A673 (cell line): ENCODE measurements at regions not wholly inside any gene's neighbourhood (a gene's known extent, or its start where the extent isn't known, plus 50 kb on each side); places are given as distances from the start of the nearest gene placed in this dataset.

Experiments
- CTCF ChIP-seq: fragments of 300-800, 200-600 bp; sonication (generic); conservative IDR thresholded peaks from 2 replicates; pipeline ENCODE4 v1.5.1; 2017; ENCODE audit warnings: low read depth, mild to moderate bottlenecking, antibody characterized with exemption, low read length, moderate library complexity, mixed read lengths
- EZH2 ChIP-seq: fragments of 200-600 bp; sonication (generic); IDR thresholded peaks from 2 replicates; pipeline ENCODE4 v1.6.1; 2017; ENCODE audit warnings: borderline replicate concordance, low read depth, mild to moderate bottlenecking, mixed read lengths, antibody characterized with exemption, low read length; ENCODE audit not compliant: poor library complexity, severe bottlenecking

- TF ChIP-seq CTCF (no peak), EZH2 (no peak)
Measured at GRCh38 chr10:121248266-121248665, 350.0 kb downstream of the FGFR2 start.
